HepG2 (cell line): ENCODE measurements at regions not wholly inside any gene's neighbourhood (a gene's known extent, or its start where the extent isn't known, plus 50 kb on each side); places are given as distances from the start of the nearest gene placed in this dataset.

Experiments used
- ARID5B ChIP-seq: IDR thresholded peaks from 2 replicates; pipeline ENCODE4 v1.4.0; 2020; ENCODE audit warnings: mild to moderate bottlenecking, missing genetic modification reagents
- HNRNPK ChIP-seq: fragments of 200-400 bp; formaldehyde crosslinking; IDR thresholded peaks from 2 replicates; pipeline ENCODE4 v1.6.1; 2018; ENCODE audit warnings: low read length, low read depth, moderate library complexity, mild to moderate bottlenecking; ENCODE audit not compliant: poor library complexity, severe bottlenecking
- HOXA5 ChIP-seq: sonication (generic); formaldehyde crosslinking; IDR thresholded peaks from 2 replicates; pipeline ENCODE4 v1.4.0; 2020; ENCODE audit warnings: missing genetic modification reagents
- PRDM10 ChIP-seq: sonication (generic); formaldehyde crosslinking; IDR thresholded peaks from 2 replicates; pipeline ENCODE4 v1.4.0; 2020; ENCODE audit warnings: low read depth, missing genetic modification reagents
- RELA ChIP-seq: sonication (generic); formaldehyde crosslinking; IDR thresholded peaks from 2 replicates; pipeline ENCODE4 v1.4.0; 2020; ENCODE audit warnings: missing genetic modification reagents
- ZNF430 ChIP-seq: sonication (generic); formaldehyde crosslinking; IDR thresholded peaks from 2 replicates; pipeline ENCODE4 v1.9.0; 2021; ENCODE audit warnings: mild to moderate bottlenecking, missing genetic modification reagents
- TF ChIP-seq, protein P1 (sequence below): IDR thresholded peaks from 2 replicates; pipeline ENCODE4 v1.6.1; 2016
- TF ChIP-seq, protein P2 (sequence below): sonication (generic); formaldehyde crosslinking; IDR thresholded peaks from 2 replicates; pipeline ENCODE4 v1.4.0; 2020; ENCODE audit warnings: missing genetic modification reagents, borderline replicate concordance
- TF ChIP-seq, protein P3 (sequence below): sonication (generic); formaldehyde crosslinking; IDR thresholded peaks from 2 replicates; pipeline ENCODE4 v1.5.0; 2020; ENCODE audit warnings: missing genetic modification reagents

DNA sequence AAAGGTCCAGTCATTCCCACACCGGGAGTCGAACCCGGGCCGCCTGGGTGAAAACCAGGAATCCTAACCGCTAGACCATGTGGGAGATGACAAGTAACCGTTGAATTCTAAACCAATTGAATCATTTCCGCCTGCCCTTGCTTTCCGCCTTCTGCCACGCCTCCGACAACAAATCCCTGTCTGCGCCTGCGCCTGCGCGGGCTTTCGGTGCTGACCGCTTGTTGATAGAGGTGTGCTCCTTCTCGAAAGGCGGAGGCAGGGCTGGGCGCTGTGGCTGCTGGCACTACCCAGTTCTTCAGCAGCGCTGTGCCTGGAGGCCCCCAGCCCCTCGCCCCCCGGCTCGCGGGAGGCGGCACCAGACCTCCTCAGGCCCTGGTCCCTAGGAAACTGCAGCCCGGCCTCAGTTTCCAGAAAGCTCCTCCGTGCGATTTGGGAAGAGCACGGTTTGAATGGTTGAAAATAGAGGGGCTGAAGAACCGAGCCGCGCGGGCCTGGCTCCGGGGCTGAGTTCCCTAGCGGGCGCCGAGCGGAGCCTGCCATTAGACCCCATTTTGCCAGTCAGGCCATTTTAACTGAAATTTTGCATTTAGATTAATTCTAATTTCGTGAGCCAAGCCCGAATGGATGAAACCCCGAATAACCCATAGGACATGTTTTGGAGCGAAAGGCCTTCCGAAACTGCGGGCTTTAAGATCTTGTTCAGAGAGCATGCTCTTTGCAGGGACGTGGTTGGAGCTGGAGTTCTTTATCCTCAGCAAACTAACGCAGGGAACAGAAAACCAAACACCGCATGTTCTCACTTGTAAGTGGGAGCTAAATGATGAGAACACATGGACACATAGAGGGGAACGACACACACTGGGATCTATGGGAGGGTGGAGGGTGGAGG lies 219.3 kb upstream of the ATP10A start (continued):
- no peak for TF ChIP-seq HNRNPK
- TF ChIP-seq, protein P1, sequence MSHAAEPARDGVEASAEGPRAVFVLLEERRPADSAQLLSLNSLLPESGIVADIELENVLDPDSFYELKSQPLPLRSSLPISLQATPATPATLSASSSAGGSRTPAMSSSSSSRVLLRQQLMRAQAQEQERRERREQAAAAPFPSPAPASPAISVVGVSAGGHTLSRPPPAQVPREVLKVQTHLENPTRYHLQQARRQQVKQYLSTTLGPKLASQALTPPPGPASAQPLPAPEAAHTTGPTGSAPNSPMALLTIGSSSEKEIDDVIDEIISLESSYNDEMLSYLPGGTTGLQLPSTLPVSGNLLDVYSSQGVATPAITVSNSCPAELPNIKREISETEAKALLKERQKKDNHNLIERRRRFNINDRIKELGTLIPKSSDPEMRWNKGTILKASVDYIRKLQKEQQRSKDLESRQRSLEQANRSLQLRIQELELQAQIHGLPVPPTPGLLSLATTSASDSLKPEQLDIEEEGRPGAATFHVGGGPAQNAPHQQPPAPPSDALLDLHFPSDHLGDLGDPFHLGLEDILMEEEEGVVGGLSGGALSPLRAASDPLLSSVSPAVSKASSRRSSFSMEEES (CRISPR knock-in tag): no peak
- no peak for TF ChIP-seq PRDM10
- TF ChIP-seq, protein P2, sequence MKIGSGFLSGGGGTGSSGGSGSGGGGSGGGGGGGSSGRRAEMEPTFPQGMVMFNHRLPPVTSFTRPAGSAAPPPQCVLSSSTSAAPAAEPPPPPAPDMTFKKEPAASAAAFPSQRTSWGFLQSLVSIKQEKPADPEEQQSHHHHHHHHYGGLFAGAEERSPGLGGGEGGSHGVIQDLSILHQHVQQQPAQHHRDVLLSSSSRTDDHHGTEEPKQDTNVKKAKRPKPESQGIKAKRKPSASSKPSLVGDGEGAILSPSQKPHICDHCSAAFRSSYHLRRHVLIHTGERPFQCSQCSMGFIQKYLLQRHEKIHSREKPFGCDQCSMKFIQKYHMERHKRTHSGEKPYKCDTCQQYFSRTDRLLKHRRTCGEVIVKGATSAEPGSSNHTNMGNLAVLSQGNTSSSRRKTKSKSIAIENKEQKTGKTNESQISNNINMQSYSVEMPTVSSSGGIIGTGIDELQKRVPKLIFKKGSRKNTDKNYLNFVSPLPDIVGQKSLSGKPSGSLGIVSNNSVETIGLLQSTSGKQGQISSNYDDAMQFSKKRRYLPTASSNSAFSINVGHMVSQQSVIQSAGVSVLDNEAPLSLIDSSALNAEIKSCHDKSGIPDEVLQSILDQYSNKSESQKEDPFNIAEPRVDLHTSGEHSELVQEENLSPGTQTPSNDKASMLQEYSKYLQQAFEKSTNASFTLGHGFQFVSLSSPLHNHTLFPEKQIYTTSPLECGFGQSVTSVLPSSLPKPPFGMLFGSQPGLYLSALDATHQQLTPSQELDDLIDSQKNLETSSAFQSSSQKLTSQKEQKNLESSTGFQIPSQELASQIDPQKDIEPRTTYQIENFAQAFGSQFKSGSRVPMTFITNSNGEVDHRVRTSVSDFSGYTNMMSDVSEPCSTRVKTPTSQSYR (CRISPR knock-in tag): no peak
- peak; percentile 84; the same call in 1 of the 2 replicates for TF ChIP-seq HOXA5 (CRISPR knock-in tag)
- TF ChIP-seq, protein P3, sequence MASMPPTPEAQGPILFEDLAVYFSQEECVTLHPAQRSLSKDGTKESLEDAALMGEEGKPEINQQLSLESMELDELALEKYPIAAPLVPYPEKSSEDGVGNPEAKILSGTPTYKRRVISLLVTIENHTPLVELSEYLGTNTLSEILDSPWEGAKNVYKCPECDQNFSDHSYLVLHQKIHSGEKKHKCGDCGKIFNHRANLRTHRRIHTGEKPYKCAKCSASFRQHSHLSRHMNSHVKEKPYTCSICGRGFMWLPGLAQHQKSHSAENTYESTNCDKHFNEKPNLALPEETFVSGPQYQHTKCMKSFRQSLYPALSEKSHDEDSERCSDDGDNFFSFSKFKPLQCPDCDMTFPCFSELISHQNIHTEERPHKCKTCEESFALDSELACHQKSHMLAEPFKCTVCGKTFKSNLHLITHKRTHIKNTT (CRISPR knock-in tag): no peak
- no peak for TF ChIP-seq RELA
- TF ChIP-seq ARID5B (CRISPR knock-in tag): peak; percentile 67
- 0 out of 2 replicates have a peak, but pooled peaks have one; percentile 25 for TF ChIP-seq ZNF430 (CRISPR knock-in tag)
